Loucy (cell line): ENCODE measurements at regions not wholly inside any gene's neighbourhood (a gene's known extent, or its start where the extent isn't known, plus 50 kb on each side); places are given as distances from the start of the nearest gene placed in this dataset.

ENCODE experiments used
- EZH2phosphoT487 ChIP-seq: fragments of 200-600 bp; IDR thresholded peaks from 2 replicates; pipeline ENCODE4 v1.6.1; 2018; ENCODE audit warnings: antibody characterized with exemption, mild to moderate bottlenecking, moderate library complexity, borderline replicate concordance
- TF ChIP-seq, protein P1 (sequence below): fragments of 200-600 bp; sonication (generic); conservative IDR thresholded peaks from 2 replicates; pipeline ENCODE4 v1.5.1; 2014; ENCODE audit warnings: mild to moderate bottlenecking, antibody characterized with exemption, low read length

DNA sequence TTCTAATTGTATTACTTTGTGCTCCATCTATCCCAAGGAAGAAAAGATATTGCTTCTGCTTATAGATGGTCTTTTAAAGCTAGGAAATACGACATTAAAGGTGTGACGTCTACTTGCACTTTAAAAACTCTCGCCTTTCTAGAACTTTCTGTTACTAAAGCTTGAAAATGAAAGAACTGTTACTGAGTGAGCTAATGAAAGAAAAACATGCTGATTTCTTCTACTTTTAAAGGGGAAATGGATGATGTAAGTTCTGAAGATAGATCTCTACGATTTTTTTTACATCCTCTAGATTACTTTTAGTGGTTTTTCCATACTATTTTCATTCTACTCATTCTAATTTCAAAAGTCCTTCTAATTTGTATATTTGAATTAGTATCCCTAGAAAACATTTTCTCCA lies 387.5 kb downstream of the USP25 start:
- TF ChIP-seq, protein P1, sequence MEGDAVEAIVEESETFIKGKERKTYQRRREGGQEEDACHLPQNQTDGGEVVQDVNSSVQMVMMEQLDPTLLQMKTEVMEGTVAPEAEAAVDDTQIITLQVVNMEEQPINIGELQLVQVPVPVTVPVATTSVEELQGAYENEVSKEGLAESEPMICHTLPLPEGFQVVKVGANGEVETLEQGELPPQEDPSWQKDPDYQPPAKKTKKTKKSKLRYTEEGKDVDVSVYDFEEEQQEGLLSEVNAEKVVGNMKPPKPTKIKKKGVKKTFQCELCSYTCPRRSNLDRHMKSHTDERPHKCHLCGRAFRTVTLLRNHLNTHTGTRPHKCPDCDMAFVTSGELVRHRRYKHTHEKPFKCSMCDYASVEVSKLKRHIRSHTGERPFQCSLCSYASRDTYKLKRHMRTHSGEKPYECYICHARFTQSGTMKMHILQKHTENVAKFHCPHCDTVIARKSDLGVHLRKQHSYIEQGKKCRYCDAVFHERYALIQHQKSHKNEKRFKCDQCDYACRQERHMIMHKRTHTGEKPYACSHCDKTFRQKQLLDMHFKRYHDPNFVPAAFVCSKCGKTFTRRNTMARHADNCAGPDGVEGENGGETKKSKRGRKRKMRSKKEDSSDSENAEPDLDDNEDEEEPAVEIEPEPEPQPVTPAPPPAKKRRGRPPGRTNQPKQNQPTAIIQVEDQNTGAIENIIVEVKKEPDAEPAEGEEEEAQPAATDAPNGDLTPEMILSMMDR: no peak
- TF ChIP-seq EZH2phosphoT487: no peak
